ENCODE measurements at regions not wholly inside any gene's neighbourhood (a gene's known extent, or its start where the extent isn't known, plus 50 kb on each side); places are given as distances from the start of the nearest gene placed in this dataset.

- WGBS (ENCODE audit: low lambda C conversion rate, missing lambda C conversion rate) = 84% methylated on average over 4 of the region's 4 CpGs
- DNase-seq (ENCODE audit: low spot score) = no peak
- H3K79me2 ChIP-seq = no peaks in the 10 kb centered on the region
- H3K9me3 ChIP-seq (ENCODE audit: low read depth) = no peaks in the 10 kb centered on the region
- no peak overlapping the region for H3K4me3 ChIP-seq
- no peaks in the 10 kb centered on the region for H3K9me2 ChIP-seq (replicated peaks; ENCODE audit: insufficient read depth)
- H3K36me3 ChIP-seq (replicated peaks; ENCODE audit: insufficient read depth, low read depth) = no peaks in the 10 kb centered on the region
- H2AFZ ChIP-seq = no peak overlapping the region
- H3K4me1 ChIP-seq (ENCODE audit: insufficient read depth) = no peaks in the 10 kb centered on the region
- no peak overlapping the region for H3K27ac ChIP-seq
- H4K20me1 ChIP-seq (ENCODE audit: insufficient read depth, poor library complexity, severe bottlenecking) = no peaks in the 10 kb centered on the region
- no peaks in the 10 kb centered on the region for H3K27me3 ChIP-seq
- no peak overlapping the region for H3K4me2 ChIP-seq
- TF ChIP-seq EZH2 (IDR thresholded peaks at IDR 0.05; ENCODE audit: borderline replicate concordance) (no peak), CTCF (IDR thresholded peaks at IDR 0.05; ENCODE audit: poor library complexity) (no peak), EZH2phosphoT487 (IDR thresholded peaks at IDR 0.05; ENCODE audit: low read depth, severe bottlenecking, unreplicated experiment) (no peak)
Measured at GRCh38 chrX:122818068-122818467, 366.0 kb upstream of the GRIA3 start.

GRCh38 chrX:122833230-122833629, 350.8 kb upstream of the GRIA3 start:
- H3K27me3 ChIP-seq = no peaks in the 10 kb centered on the region
- H3K9me3 ChIP-seq (ENCODE audit: low read depth) = no peaks in the 10 kb centered on the region
- H3K9me2 ChIP-seq (replicated peaks; ENCODE audit: insufficient read depth) = no peaks in the 10 kb centered on the region
- no peaks in the 10 kb centered on the region for H4K20me1 ChIP-seq (ENCODE audit: insufficient read depth, poor library complexity, severe bottlenecking)
- H3K36me3 ChIP-seq (replicated peaks; ENCODE audit: insufficient read depth, low read depth) = no peaks in the 10 kb centered on the region
- no peak for DNase-seq (ENCODE audit: low spot score)
- no peaks in the 10 kb centered on the region for H3K4me1 ChIP-seq (ENCODE audit: insufficient read depth)
- H3K4me2 ChIP-seq = peak overlapping the region; percentile 20
- no peak overlapping the region for H2AFZ ChIP-seq
- no peak for TF ChIP-seq EZH2 (IDR thresholded peaks at IDR 0.05; ENCODE audit: borderline replicate concordance)
- no peak for TF ChIP-seq EZH2phosphoT487 (IDR thresholded peaks at IDR 0.05; ENCODE audit: low read depth, severe bottlenecking, unreplicated experiment)
- TF ChIP-seq CTCF (IDR thresholded peaks at IDR 0.05; ENCODE audit: poor library complexity) = no peak
- no peaks in the 10 kb centered on the region for H3K79me2 ChIP-seq
- H3K4me3 ChIP-seq = no peak overlapping the region
- peak overlapping the region; percentile 28 for H3K27ac ChIP-seq
- WGBS (ENCODE audit: low lambda C conversion rate, missing lambda C conversion rate) = 50% methylated on average over 6 of the region's 6 CpGs

- Histone ChIP-seq H3K4me2 (no peak overlapping the region), H3K4me1 (ENCODE audit: insufficient read depth) (no peaks in the 10 kb centered on the region), H3K9me2 (replicated peaks; ENCODE audit: insufficient read depth) (no peaks in the 10 kb centered on the region), H3K9me3 (ENCODE audit: low read depth) (no peaks in the 10 kb centered on the region), H4K20me1 (ENCODE audit: insufficient read depth, poor library complexity, severe bottlenecking) (no peaks in the 10 kb centered on the region), H3K27me3 (no peaks in the 10 kb centered on the region), H3K27ac (no peak overlapping the region), H2AFZ (no peak overlapping the region), H3K36me3 (replicated peaks; ENCODE audit: insufficient read depth, low read depth) (no peaks in the 10 kb centered on the region), H3K4me3 (no peak overlapping the region), H3K79me2 (no peaks in the 10 kb centered on the region)
- TF ChIP-seq EZH2phosphoT487 (IDR thresholded peaks at IDR 0.05; ENCODE audit: low read depth, severe bottlenecking, unreplicated experiment) = no peak
- TF ChIP-seq EZH2 (IDR thresholded peaks at IDR 0.05; ENCODE audit: borderline replicate concordance) = no peak
- no peak for TF ChIP-seq CTCF (IDR thresholded peaks at IDR 0.05; ENCODE audit: poor library complexity)
- 31% methylated on average over 1 of the region's 1 CpG for WGBS (ENCODE audit: low lambda C conversion rate, missing lambda C conversion rate)
- no peak for DNase-seq (ENCODE audit: low spot score)
Measured at GRCh38 chrX:122835886-122836285, 348.2 kb upstream of the GRIA3 start.

GRCh38 chrX:122850326-122850725, 333.8 kb upstream of the GRIA3 start:
- no peaks in the 10 kb centered on the region for H3K79me2 ChIP-seq
- no peak for DNase-seq (ENCODE audit: low spot score)
- H3K4me1 ChIP-seq (ENCODE audit: insufficient read depth) = no peaks in the 10 kb centered on the region
- 75% methylated on average over 4 of the region's 4 CpGs for WGBS (ENCODE audit: low lambda C conversion rate, missing lambda C conversion rate)
- no peaks in the 10 kb centered on the region for H4K20me1 ChIP-seq (ENCODE audit: insufficient read depth, poor library complexity, severe bottlenecking)
- no peak overlapping the region for H3K4me2 ChIP-seq
- no peaks in the 10 kb centered on the region for H3K36me3 ChIP-seq (replicated peaks; ENCODE audit: insufficient read depth, low read depth)
- H3K9me2 ChIP-seq (replicated peaks; ENCODE audit: insufficient read depth) = no peaks in the 10 kb centered on the region
- H3K27me3 ChIP-seq = no peaks in the 10 kb centered on the region
- no peak overlapping the region for H2AFZ ChIP-seq
- H3K4me3 ChIP-seq = no peak overlapping the region
- H3K27ac ChIP-seq = no peak overlapping the region
- no peaks in the 10 kb centered on the region for H3K9me3 ChIP-seq (ENCODE audit: low read depth)
- no peak for TF ChIP-seq EZH2 (IDR thresholded peaks at IDR 0.05; ENCODE audit: borderline replicate concordance)
- TF ChIP-seq CTCF (IDR thresholded peaks at IDR 0.05; ENCODE audit: poor library complexity) = no peak
- no peak for TF ChIP-seq EZH2phosphoT487 (IDR thresholded peaks at IDR 0.05; ENCODE audit: low read depth, severe bottlenecking, unreplicated experiment)

All from hepatocyte (in vitro differentiated cells).